GM19043 (cell line): ENCODE measurements at regions not wholly inside any gene's neighbourhood (a gene's known extent, or its start where the extent isn't known, plus 50 kb on each side); places are given as distances from the start of the nearest gene placed in this dataset.

Source experiments
- ATAC-seq: cut with Tn5 transposase; IDR thresholded peaks from one replicate; pipeline ENCODE4 v1.9.1; 2021; ENCODE audit warnings: low read depth; ENCODE audit not compliant: unreplicated experiment

- ATAC-seq, result no peak
Observed at GRCh38 chr4:46684041-46684440, 225.0 kb downstream of the COX7B2 start.

- no peak for ATAC-seq
Observed at GRCh38 chr4:46676364-46676763, 232.7 kb downstream of the COX7B2 start.

- no peak for ATAC-seq
Observed at GRCh38 chr4:46674326-46674725, 234.7 kb downstream of the COX7B2 start.

- no peak for ATAC-seq
Observed at GRCh38 chr4:46667790-46668189, 241.3 kb downstream of the COX7B2 start.

- ATAC-seq, result no peak
Observed at GRCh38 chr4:46656071-46656470, 253.0 kb downstream of the COX7B2 start.

GRCh38 chr4:46653842-46654241, 255.2 kb downstream of the COX7B2 start:
- no peak for ATAC-seq

- ATAC-seq, result no peak
Observed at GRCh38 chr4:46649390-46649789, 259.5 kb upstream of the GABRA2 start.

GRCh38 chr4:46648088-46648744, 258.3 kb upstream of the GABRA2 start:
- ATAC-seq, result peak; percentile 83

GRCh38 chr4:46645126-46645525, 255.2 kb upstream of the GABRA2 start:
- ATAC-seq, result no peak
